ENCODE measurements at regions not wholly inside any gene's neighbourhood (a gene's known extent, or its start where the extent isn't known, plus 50 kb on each side); places are given as distances from the start of the nearest gene placed in this dataset.

- Histone ChIP-seq H3K79me2 (no peaks in the 10 kb centered on the region), H3K4me1 (no peaks in the 10 kb centered on the region), H3K27me3 (ENCODE audit: control insufficient read depth, insufficient read depth, low read length) (no peaks in the 10 kb centered on the region), H3K4me2 (ENCODE audit: low read length) (no peak overlapping the region), H3K4me3 (ENCODE audit: low read depth, low read length) (no peak overlapping the region), H3K27ac (no peak overlapping the region), H3K9ac (no peak overlapping the region), H3K9me3 (ENCODE audit: control insufficient read depth, low read length) (no peaks in the 10 kb centered on the region), H3K36me3 (ENCODE audit: control insufficient read depth, insufficient read depth, low read length) (no peaks in the 10 kb centered on the region), H2AFZ (no peak overlapping the region)
- no peak for TF ChIP-seq CTCF (IDR thresholded peaks at IDR 0.05)
Measured at GRCh38 chr16:48081656-48082055, 74.1 kb downstream of the ABCC12 start.

- no peak for TF ChIP-seq CTCF (IDR thresholded peaks at IDR 0.05)
- no peak overlapping the region for H3K27ac ChIP-seq
- no peaks in the 10 kb centered on the region for H3K36me3 ChIP-seq (ENCODE audit: control insufficient read depth, insufficient read depth, low read length)
- H3K4me2 ChIP-seq (ENCODE audit: low read length): no peak overlapping the region
- H3K4me1 ChIP-seq: no peaks in the 10 kb centered on the region
- H3K27me3 ChIP-seq (ENCODE audit: control insufficient read depth, insufficient read depth, low read length): no peaks in the 10 kb centered on the region
- H2AFZ ChIP-seq: no peak overlapping the region
- H3K79me2 ChIP-seq: no peaks in the 10 kb centered on the region
- no peaks in the 10 kb centered on the region for H3K9me3 ChIP-seq (ENCODE audit: control insufficient read depth, low read length)
- H3K9ac ChIP-seq: no peak overlapping the region
- H3K4me3 ChIP-seq (ENCODE audit: low read depth, low read length): no peak overlapping the region
Measured at GRCh38 chr16:48076455-48077012, 79.3 kb downstream of the ABCC12 start.

GRCh38 chr16:48075398-48075797 is 80.4 kb downstream of the ABCC12 start:
- Histone ChIP-seq H3K4me3 (ENCODE audit: low read depth, low read length) (no peak overlapping the region), H3K9me3 (ENCODE audit: control insufficient read depth, low read length) (no peaks in the 10 kb centered on the region), H3K79me2 (no peaks in the 10 kb centered on the region), H3K4me2 (ENCODE audit: low read length) (no peak overlapping the region), H2AFZ (no peak overlapping the region), H3K4me1 (no peaks in the 10 kb centered on the region), H3K9ac (no peak overlapping the region), H3K27ac (no peak overlapping the region), H3K27me3 (ENCODE audit: control insufficient read depth, insufficient read depth, low read length) (no peaks in the 10 kb centered on the region), H3K36me3 (ENCODE audit: control insufficient read depth, insufficient read depth, low read length) (no peaks in the 10 kb centered on the region)
- no peak for TF ChIP-seq CTCF (IDR thresholded peaks at IDR 0.05)

GRCh38 chr16:48067388-48067787 is 88.4 kb downstream of the ABCC12 start:
- TF ChIP-seq CTCF (IDR thresholded peaks at IDR 0.05): no peak
- H3K27ac ChIP-seq: no peak overlapping the region
- H3K36me3 ChIP-seq (ENCODE audit: control insufficient read depth, insufficient read depth, low read length): no peaks in the 10 kb centered on the region
- no peak overlapping the region for H3K4me2 ChIP-seq (ENCODE audit: low read length)
- H2AFZ ChIP-seq: no peak overlapping the region
- no peaks in the 10 kb centered on the region for H3K27me3 ChIP-seq (ENCODE audit: control insufficient read depth, insufficient read depth, low read length)
- H3K9ac ChIP-seq: no peak overlapping the region
- no peaks in the 10 kb centered on the region for H3K9me3 ChIP-seq (ENCODE audit: control insufficient read depth, low read length)
- no peaks in the 10 kb centered on the region for H3K79me2 ChIP-seq
- no peak overlapping the region for H3K4me3 ChIP-seq (ENCODE audit: low read depth, low read length)
- H3K4me1 ChIP-seq: no peaks in the 10 kb centered on the region

- no peak overlapping the region for H3K9ac ChIP-seq
- no peak overlapping the region for H2AFZ ChIP-seq
- no peaks in the 10 kb centered on the region for H3K9me3 ChIP-seq (ENCODE audit: control insufficient read depth, low read length)
- no peaks in the 10 kb centered on the region for H3K36me3 ChIP-seq (ENCODE audit: control insufficient read depth, insufficient read depth, low read length)
- TF ChIP-seq CTCF (IDR thresholded peaks at IDR 0.05): no peak
- no peaks in the 10 kb centered on the region for H3K79me2 ChIP-seq
- no peak overlapping the region for H3K27ac ChIP-seq
- H3K4me3 ChIP-seq (ENCODE audit: low read depth, low read length): no peak overlapping the region
- no peaks in the 10 kb centered on the region for H3K27me3 ChIP-seq (ENCODE audit: control insufficient read depth, insufficient read depth, low read length)
- H3K4me1 ChIP-seq: no peaks in the 10 kb centered on the region
- no peak overlapping the region for H3K4me2 ChIP-seq (ENCODE audit: low read length)
Measured at GRCh38 chr16:48064971-48065370, 90.8 kb downstream of the ABCC12 start.

All from parathyroid adenoma (tissue), 2 donors.